HepG2 (cell line): ENCODE measurements at regions not wholly inside any gene's neighbourhood (a gene's known extent, or its start where the extent isn't known, plus 50 kb on each side); places are given as distances from the start of the nearest gene placed in this dataset.

Experiments
- ATAC-seq: fragments of 200-7000 bp; cut with Tn5 transposase; 3 replicates; pipeline ENCODE4 v1.9.1; 2020; ENCODE audit warnings: mild to moderate bottlenecking, moderate library complexity
- BruUV-seq: library from RNA; stranded (reverse); fragments of 400-500 nt; replicated peaks from 2 replicates; lab custom pipeline; 2021; lab: Mats Ljungman, UMichigan
- CTCF ChIA-PET: fragments of 300-600 bp; formaldehyde crosslinking; extraction: SDS; loops from one replicate; lab custom pipeline; 2021; ENCODE audit warnings: low total read pairs, inconsistent platforms, low intra/inter-chr PET ratio; lab: Yijun Ruan, JAX
- POLR2A ChIA-PET: fragments of 350-600 bp; sonication (Branson Sonifier 250); formaldehyde crosslinking; loops from one replicate; lab custom pipeline; 2020; ENCODE audit warnings: antibody characterized with exemption, inconsistent platforms; lab: Yijun Ruan, JAX
- DNase-seq: peaks from one replicate; pipeline ENCODE4 v3.0.0-alpha.2; 2015; ENCODE audit warnings: low spot score
- FAIRE-seq: peaks from 3 replicates; lab custom pipeline; 2011; peaks lifted over from hg19 to GRCh38; lab: Jason Lieb, UNC
- H2AFZ ChIP-seq: one replicate; pipeline ENCODE4 v1.6.1; 2011; ENCODE audit warnings: low read length, inconsistent platforms
- H3K27ac ChIP-seq: fragments of 300-600 bp; 3 replicates; pipeline ENCODE4 v1.8.0; 2011; ENCODE audit warnings: mixed run types, mild to moderate bottlenecking, mixed read lengths, low read length, inconsistent platforms; ENCODE audit not compliant: insufficient read depth; ENCODE audit errors: extremely low read length
- H3K27me3 ChIP-seq, 2 experiments: fragments of 200-600 bp in 1 of 2; 2 replicates in 1 of 2; 3 replicates in 1 of 2; pipeline versions ENCODE4 v1.6.0 to v1.8.0; 2011; ENCODE audit warnings: low read length in 2 of 2, mild to moderate bottlenecking in 2 of 2, moderate library complexity in 2 of 2, inconsistent platforms in 1 of 2; ENCODE audit not compliant: insufficient read depth in 2 of 2, control insufficient read depth in 1 of 2
- H3K36me3 ChIP-seq, 2 experiments: fragments of 200-600 bp in 1 of 2; replicated peaks in 1 of 2; 2 replicates in 1 of 2; 3 replicates in 1 of 2; pipeline versions ENCODE4 v1.5.1 to v1.8.0; 2011; ENCODE audit warnings: low read length in 2 of 2, inconsistent platforms in 1 of 2; ENCODE audit not compliant: insufficient read depth in 2 of 2, control insufficient read depth in 1 of 2
- H3K4me1 ChIP-seq: 2 replicates; pipeline ENCODE4 v1.5.1; 2012; ENCODE audit warnings: low read length, inconsistent platforms; ENCODE audit not compliant: insufficient read depth
- H3K4me2 ChIP-seq: 2 replicates; pipeline ENCODE4 v1.6.0; 2011; ENCODE audit warnings: low read depth, low read length, inconsistent platforms
- H3K4me3 ChIP-seq, 3 experiments: fragments of 200-600 bp in 1 of 3; sonication (generic), shearing (Covaris generic) in 1 of 3; replicated peaks in 1 of 3; 2 replicates each; pipeline ENCODE4 v1.5.1; 2011 to 2016; ENCODE audit warnings: low read length in 3 of 3, inconsistent platforms in 2 of 3, low read depth in 2 of 3, mild to moderate bottlenecking in 2 of 3, control low read depth in 1 of 3, mixed read lengths in 1 of 3; ENCODE audit not compliant: insufficient read depth in 1 of 3
- H3K79me2 ChIP-seq: one replicate; pipeline ENCODE4 v1.6.1; 2011; ENCODE audit warnings: low read length, inconsistent platforms; ENCODE audit not compliant: insufficient read depth
- H3K9ac ChIP-seq: 2 replicates; pipeline ENCODE4 v1.6.0; 2011; ENCODE audit warnings: mild to moderate bottlenecking, low read depth, low read length, inconsistent platforms; ENCODE audit not compliant: insufficient read depth
- H3K9me3 ChIP-seq: 2 replicates; pipeline ENCODE4 v1.5.1; 2012; ENCODE audit warnings: mild to moderate bottlenecking, low read length
- H4K20me1 ChIP-seq: 2 replicates; pipeline ENCODE4 v1.6.0; 2011; ENCODE audit warnings: inconsistent platforms, mild to moderate bottlenecking, low read length, moderate library complexity; ENCODE audit not compliant: insufficient read depth
- AGO1 ChIP-seq: fragments of 200-400 bp; formaldehyde crosslinking; IDR thresholded peaks from 2 replicates; pipeline ENCODE4 v1.6.1; 2017; ENCODE audit warnings: mild to moderate bottlenecking, low read depth, low read length, moderate library complexity; ENCODE audit not compliant: poor library complexity, severe bottlenecking
- ELF1 ChIP-seq: sonication (generic); formaldehyde crosslinking; IDR thresholded peaks from 2 replicates; pipeline ENCODE4 v1.4.0; 2020; ENCODE audit warnings: missing genetic modification reagents
- HOXA3 ChIP-seq: sonication (generic); formaldehyde crosslinking; IDR thresholded peaks from 2 replicates; pipeline ENCODE4 v1.5.0; 2020; ENCODE audit warnings: missing genetic modification reagents
- NFE2L1 ChIP-seq: sonication (generic); formaldehyde crosslinking; IDR thresholded peaks from 2 replicates; pipeline ENCODE4 v1.4.0; 2020; ENCODE audit warnings: missing genetic modification reagents, mild to moderate bottlenecking, borderline replicate concordance
- NR2F1 ChIP-seq, 2 experiments: fragments of 450-650 bp in 1 of 2; formaldehyde crosslinking in 1 of 2; IDR thresholded peaks; 2 replicates each; pipeline versions ENCODE4 v1.5.0 to v1.6.1; 2016 to 2020; ENCODE audit warnings: mild to moderate bottlenecking in 1 of 2, missing compliant biosample characterization in 1 of 2, missing genetic modification reagents in 1 of 2, moderate library complexity in 1 of 2
- REPIN1 ChIP-seq: sonication (generic); formaldehyde crosslinking; IDR thresholded peaks from 2 replicates; pipeline ENCODE4 v1.8.0; 2022; ENCODE audit warnings: missing genetic modification reagents, low read depth, mild to moderate bottlenecking, borderline replicate concordance
- THAP11 ChIP-seq: IDR thresholded peaks from 2 replicates; pipeline ENCODE4 v1.6.1; 2016; ENCODE audit warnings: missing biosample characterization, missing genetic modification reagents
- YY1 ChIP-seq: IDR thresholded peaks from 2 replicates; pipeline ENCODE4 v1.6.1; 2011; ENCODE audit warnings: low read length, low read depth, moderate library complexity, mild to moderate bottlenecking; ENCODE audit not compliant: insufficient read depth, insufficient replicate concordance
- ZNF10 ChIP-seq: sonication (generic); formaldehyde crosslinking; IDR thresholded peaks from 2 replicates; pipeline ENCODE4 v1.4.0; 2020; ENCODE audit warnings: mild to moderate bottlenecking, low read depth, missing genetic modification reagents, borderline replicate concordance
- ZNF441 ChIP-seq: sonication (generic); formaldehyde crosslinking; IDR thresholded peaks from 2 replicates; pipeline ENCODE4 v1.7.0; 2021; ENCODE audit warnings: missing genetic modification reagents, borderline replicate concordance
- ZNF619 ChIP-seq: sonication (generic); formaldehyde crosslinking; IDR thresholded peaks from 2 replicates; pipeline ENCODE4 v1.4.0; 2020; ENCODE audit warnings: mild to moderate bottlenecking, missing genetic modification reagents
- WGBS: methylation state at CpG from one replicate; pipeline ENCODE4 v1.1.6; 2017; ENCODE audit warnings: low lambda C conversion rate; 5-methylcytosine and 5-hydroxymethylcytosine counted together
- in situ Hi-C: cut with HindIII; loops from 2 replicates; pipeline ENCODE4 v1.10.0; 2017; ENCODE audit warnings: low pct_unique_long_range_greater_than_20kb; ENCODE audit not compliant: extremely low pct_ligation_motif_present
- intact Hi-C: fragments of 100-400 bp; cut with micrococcal nuclease; formaldehyde crosslinking; loops from one replicate; pipeline ENCODE4 v1.10.0; 2022; ENCODE audit not compliant: unreplicated experiment
- TF ChIP-seq, protein P1 (sequence below): sonication (generic); formaldehyde crosslinking; IDR thresholded peaks from 2 replicates; pipeline ENCODE4 v1.5.0; 2020; ENCODE audit warnings: missing genetic modification reagents
- TF ChIP-seq, protein P2 (sequence below): sonication (generic); formaldehyde crosslinking; IDR thresholded peaks from 2 replicates; pipeline ENCODE4 v1.5.1; 2020; ENCODE audit warnings: missing genetic modification reagents, mild to moderate bottlenecking, borderline replicate concordance
- TF ChIP-seq, protein P3 (sequence below): sonication (generic); formaldehyde crosslinking; IDR thresholded peaks from 2 replicates; pipeline ENCODE4 v1.4.0; 2020; ENCODE audit warnings: mild to moderate bottlenecking, missing genetic modification reagents
- TF ChIP-seq, protein P4 (sequence below): sonication (generic); formaldehyde crosslinking; IDR thresholded peaks from 2 replicates; pipeline ENCODE4 v1.5.1; 2020; ENCODE audit warnings: missing genetic modification reagents, mild to moderate bottlenecking, borderline replicate concordance
- TF ChIP-seq, protein P5 (sequence below): sonication (generic); formaldehyde crosslinking; IDR thresholded peaks from 2 replicates; pipeline ENCODE4 v1.8.1; 2023; ENCODE audit warnings: mild to moderate bottlenecking, missing genetic modification reagents
- TF ChIP-seq, protein P6 (sequence below): sonication (generic); formaldehyde crosslinking; conservative IDR thresholded peaks from 2 replicates; pipeline ENCODE4 v1.4.0; 2020; ENCODE audit warnings: missing genetic modification reagents

DNA sequence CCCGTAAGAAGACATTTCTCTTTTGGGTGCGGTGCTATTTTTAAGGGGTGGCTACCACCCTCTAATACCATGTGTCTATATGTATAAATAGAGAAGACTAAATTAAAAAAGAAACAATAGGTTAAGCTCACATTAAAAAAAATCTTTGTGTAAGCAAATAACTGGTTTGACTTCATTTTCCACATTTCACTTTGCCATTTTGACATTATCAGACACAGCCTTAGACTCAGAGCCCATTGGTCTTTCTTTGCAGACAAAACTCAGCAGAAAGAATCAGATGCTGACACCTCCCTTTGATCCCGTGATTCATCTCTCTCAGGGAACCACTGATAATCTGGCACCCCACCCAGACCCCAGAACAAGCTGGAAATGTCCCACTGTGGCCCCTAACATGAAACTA lies 74.5 kb downstream of the EMX2 start:
- no TSS peak for BruUV-seq
- no peaks in the 10 kb centered on the region for H3K36me3 ChIP-seq
- H3K9me3 ChIP-seq: no peaks in the 10 kb centered on the region
- ATAC-seq (no peak), FAIRE-seq (no peak), DNase-seq (no peak)
- ChIA-PET CTCF (no interaction called here), POLR2A (no interaction called here)
- no peak overlapping the region for H3K9ac ChIP-seq
- H2AFZ ChIP-seq: no peak overlapping the region
- H3K4me1 ChIP-seq: no peaks in the 10 kb centered on the region
- no peak overlapping the region for H3K4me3 ChIP-seq
- intact Hi-C loops: no loop called here
- no peaks in the 10 kb centered on the region for H4K20me1 ChIP-seq
- H3K79me2 ChIP-seq: no peaks in the 10 kb centered on the region
- WGBS: 35% methylated on average over 3 of the region's 3 CpGs
- peaks cover 0 to 35% of the 10 kb centered on the region in 2 experiments; a peak in 4 of 5 replicates for H3K27me3 ChIP-seq
- no peak overlapping the region for H3K27ac ChIP-seq
- in situ Hi-C loops: no loop called here
- no peak overlapping the region for H3K4me2 ChIP-seq
- TF ChIP-seq NR2F1 (CRISPR knock-in tag; IDR thresholded peaks at IDR 0.05) (no peak), ELF1 (no peak), ZNF441 (CRISPR knock-in tag) (no peak), HOXA3 (CRISPR knock-in tag) (no peak), REPIN1 (CRISPR knock-in tag) (no peak), ZNF619 (CRISPR knock-in tag) (no peak), NFE2L1 (CRISPR knock-in tag) (no peak), ZNF10 (CRISPR knock-in tag) (no peak), THAP11 (CRISPR knock-in tag) (no peak), AGO1 (no peak), YY1 (no peak)
- TF ChIP-seq, protein P1, sequence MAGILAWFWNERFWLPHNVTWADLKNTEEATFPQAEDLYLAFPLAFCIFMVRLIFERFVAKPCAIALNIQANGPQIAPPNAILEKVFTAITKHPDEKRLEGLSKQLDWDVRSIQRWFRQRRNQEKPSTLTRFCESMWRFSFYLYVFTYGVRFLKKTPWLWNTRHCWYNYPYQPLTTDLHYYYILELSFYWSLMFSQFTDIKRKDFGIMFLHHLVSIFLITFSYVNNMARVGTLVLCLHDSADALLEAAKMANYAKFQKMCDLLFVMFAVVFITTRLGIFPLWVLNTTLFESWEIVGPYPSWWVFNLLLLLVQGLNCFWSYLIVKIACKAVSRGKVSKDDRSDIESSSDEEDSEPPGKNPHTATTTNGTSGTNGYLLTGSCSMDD (CRISPR knock-in tag): no peak
- TF ChIP-seq, protein P2, sequence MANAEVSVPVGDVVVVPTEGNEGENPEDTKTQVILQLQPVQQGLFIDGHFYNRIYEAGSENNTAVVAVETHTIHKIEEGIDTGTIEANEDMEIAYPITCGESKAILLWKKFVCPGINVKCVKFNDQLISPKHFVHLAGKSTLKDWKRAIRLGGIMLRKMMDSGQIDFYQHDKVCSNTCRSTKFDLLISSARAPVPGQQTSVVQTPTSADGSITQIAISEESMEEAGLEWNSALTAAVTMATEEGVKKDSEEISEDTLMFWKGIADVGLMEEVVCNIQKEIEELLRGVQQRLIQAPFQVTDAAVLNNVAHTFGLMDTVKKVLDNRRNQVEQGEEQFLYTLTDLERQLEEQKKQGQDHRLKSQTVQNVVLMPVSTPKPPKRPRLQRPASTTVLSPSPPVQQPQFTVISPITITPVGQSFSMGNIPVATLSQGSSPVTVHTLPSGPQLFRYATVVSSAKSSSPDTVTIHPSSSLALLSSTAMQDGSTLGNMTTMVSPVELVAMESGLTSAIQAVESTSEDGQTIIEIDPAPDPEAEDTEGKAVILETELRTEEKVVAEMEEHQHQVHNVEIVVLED (CRISPR knock-in tag): no peak
- TF ChIP-seq, protein P3, sequence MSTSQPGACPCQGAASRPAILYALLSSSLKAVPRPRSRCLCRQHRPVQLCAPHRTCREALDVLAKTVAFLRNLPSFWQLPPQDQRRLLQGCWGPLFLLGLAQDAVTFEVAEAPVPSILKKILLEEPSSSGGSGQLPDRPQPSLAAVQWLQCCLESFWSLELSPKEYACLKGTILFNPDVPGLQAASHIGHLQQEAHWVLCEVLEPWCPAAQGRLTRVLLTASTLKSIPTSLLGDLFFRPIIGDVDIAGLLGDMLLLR (CRISPR knock-in tag): no peak
- TF ChIP-seq, protein P4, sequence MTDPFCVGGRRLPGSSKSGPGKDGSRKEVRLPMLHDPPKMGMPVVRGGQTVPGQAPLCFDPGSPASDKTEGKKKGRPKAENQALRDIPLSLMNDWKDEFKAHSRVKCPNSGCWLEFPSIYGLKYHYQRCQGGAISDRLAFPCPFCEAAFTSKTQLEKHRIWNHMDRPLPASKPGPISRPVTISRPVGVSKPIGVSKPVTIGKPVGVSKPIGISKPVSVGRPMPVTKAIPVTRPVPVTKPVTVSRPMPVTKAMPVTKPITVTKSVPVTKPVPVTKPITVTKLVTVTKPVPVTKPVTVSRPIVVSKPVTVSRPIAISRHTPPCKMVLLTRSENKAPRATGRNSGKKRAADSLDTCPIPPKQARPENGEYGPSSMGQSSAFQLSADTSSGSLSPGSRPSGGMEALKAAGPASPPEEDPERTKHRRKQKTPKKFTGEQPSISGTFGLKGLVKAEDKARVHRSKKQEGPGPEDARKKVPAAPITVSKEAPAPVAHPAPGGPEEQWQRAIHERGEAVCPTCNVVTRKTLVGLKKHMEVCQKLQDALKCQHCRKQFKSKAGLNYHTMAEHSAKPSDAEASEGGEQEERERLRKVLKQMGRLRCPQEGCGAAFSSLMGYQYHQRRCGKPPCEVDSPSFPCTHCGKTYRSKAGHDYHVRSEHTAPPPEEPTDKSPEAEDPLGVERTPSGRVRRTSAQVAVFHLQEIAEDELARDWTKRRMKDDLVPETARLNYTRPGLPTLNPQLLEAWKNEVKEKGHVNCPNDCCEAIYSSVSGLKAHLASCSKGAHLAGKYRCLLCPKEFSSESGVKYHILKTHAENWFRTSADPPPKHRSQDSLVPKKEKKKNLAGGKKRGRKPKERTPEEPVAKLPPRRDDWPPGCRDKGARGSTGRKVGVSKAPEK (CRISPR knock-in tag): no peak
- TF ChIP-seq, protein P5, sequence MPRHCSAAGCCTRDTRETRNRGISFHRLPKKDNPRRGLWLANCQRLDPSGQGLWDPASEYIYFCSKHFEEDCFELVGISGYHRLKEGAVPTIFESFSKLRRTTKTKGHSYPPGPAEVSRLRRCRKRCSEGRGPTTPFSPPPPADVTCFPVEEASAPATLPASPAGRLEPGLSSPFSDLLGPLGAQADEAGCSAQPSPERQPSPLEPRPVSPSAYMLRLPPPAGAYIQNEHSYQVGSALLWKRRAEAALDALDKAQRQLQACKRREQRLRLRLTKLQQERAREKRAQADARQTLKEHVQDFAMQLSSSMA (CRISPR knock-in tag): no peak
- TF ChIP-seq, protein P6, sequence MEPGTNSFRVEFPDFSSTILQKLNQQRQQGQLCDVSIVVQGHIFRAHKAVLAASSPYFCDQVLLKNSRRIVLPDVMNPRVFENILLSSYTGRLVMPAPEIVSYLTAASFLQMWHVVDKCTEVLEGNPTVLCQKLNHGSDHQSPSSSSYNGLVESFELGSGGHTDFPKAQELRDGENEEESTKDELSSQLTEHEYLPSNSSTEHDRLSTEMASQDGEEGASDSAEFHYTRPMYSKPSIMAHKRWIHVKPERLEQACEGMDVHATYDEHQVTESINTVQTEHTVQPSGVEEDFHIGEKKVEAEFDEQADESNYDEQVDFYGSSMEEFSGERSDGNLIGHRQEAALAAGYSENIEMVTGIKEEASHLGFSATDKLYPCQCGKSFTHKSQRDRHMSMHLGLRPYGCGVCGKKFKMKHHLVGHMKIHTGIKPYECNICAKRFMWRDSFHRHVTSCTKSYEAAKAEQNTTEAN (CRISPR knock-in tag): no peak
